ENCODE measurements at regions not wholly inside any gene's neighbourhood (a gene's known extent, or its start where the extent isn't known, plus 50 kb on each side); places are given as distances from the start of the nearest gene placed in this dataset.
"Not testable (repeated sequence)": the region's sequence is repeated elsewhere in the genome, so short reads cannot be mapped to it uniquely, and the experiment has no call there.

DNA sequence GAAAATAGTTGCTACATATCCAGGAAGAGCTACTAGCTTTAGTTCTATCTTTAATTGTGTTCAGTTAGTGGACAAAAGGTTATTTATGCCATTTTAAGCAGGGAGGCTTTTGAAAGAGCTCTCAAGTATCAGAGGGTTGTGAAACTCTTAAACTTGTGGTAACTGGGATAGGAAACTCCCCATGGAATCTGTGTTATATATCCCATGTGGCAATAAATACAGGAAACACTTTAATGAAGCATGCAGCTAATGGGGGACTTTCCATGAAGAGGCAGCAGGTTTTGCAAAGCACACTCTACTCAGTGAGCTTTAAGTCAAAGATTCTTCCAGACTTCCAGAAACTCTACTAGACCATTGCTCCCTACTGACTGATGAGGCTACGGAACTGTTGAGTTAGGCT lies 805.0 kb upstream of the C9orf72 start:
- DNase-seq: no peak

DNA sequence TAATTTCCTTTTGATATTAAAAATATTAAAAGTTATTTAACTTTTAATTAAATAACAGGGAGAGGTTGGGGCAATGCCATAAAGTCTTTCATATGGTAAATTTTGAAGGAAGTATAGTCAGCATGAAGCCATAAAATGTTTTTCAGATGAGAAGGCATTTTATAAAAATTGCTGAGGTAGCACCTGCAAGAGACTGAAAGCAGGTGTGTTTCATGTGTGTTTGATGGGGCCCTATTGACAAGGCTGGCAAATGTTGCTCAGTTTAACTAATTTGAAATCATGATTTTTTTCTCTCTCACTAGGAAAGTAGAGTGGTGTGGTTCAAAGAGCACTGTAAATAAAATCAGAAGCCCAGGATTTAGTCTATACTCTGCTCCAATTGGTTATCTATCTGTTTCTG lies 805.8 kb upstream of the C9orf72 start:
- DNase-seq: no peak

DNA sequence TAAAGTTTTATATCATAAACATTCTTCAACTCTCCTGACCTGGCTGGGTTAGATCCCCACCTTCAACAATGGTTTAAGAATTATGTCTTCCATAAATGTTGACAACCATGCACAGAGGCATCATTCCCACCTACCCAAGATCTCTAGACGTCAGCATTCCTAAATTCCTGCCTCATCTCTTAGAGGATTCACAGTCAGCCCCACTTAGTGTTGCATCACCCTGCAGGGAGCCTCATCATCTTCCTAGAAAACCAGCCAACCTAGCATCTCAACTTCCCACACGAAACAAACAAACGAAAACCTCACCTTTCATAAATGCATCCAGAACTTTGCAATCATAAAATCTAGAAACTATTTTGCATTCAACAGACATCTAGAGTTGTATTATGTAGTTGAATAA lies 816.1 kb upstream of the C9orf72 start:
- DNase-seq: no peak

DNA sequence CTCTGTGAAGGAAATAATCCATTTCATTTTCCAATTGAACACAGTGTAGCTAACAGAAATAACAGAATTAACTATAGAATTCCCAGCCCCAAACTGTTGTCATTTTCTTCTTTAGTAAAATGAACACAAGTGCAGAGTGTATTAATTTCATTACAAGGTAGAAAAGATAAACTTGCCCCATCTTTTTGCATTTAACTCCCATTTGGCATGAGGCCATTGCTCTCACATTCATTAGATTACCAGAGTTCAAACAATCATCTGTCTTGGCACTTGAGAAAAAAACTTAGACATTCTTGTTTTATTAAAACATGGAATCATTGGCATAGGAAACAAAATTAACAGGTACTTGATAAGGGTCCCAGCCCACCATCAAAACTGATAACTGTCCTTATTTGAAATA lies 821.5 kb upstream of the C9orf72 start:
- DNase-seq: no peak

DNA sequence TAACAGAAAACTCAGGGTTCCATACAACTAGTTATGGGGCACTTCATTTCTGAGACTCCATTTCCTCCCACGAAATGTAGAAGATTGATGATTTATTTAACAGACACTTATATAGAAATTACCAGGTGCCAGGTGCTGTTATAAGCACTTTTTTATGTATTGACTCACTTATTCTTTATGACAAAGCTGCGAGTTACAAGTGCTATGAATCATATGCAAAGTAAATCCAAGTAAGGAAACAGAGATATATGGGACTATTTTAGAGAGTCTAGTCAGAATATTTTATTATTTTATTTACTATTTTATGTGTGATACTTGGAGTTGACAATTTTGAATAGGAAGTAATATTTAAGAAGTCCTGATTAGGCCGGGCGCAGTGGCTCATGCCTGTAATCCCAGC lies 822.8 kb upstream of the C9orf72 start:
- DNase-seq: no peak

DNA sequence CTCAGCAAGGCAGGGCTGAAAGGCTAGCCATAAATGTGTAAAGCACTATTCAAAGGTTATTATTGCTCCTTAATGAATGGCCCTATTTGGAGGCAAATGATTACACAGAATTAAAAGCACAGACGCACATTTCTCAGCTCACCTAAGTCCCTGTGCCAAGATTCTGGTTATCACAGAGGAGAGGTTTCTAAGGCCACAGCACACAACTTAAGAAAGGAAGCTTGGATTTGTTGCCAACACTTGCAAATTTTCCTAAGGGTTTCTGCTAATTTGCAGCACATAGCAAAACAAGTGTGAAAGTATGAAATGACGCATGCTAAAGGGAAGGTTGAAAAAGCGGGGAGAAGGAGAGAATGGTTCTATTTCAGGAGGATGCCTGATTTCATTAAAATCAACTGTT lies 834.1 kb upstream of the C9orf72 start:
- no peak for DNase-seq

DNA sequence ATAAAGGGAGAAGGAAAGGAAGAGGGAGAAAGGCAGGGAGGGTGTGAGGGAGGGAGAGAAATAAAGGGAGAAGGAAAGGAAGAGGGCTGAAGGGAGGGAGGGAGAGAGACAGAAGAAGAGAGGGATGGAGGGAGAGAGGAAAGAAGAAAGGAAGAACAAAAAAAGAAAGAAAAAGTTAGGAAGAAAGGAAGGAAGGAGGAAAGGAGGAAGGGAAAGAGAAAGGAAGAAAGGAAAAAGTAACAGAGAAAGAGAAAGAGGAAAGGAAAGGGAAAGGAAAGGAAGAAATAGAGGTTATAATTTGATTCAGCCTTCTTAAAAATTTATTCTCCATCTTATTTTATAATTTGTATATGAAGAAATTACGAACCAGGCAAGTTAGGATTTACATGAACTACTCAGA lies 836.6 kb upstream of the C9orf72 start:
- DNase-seq: no peak

DNA sequence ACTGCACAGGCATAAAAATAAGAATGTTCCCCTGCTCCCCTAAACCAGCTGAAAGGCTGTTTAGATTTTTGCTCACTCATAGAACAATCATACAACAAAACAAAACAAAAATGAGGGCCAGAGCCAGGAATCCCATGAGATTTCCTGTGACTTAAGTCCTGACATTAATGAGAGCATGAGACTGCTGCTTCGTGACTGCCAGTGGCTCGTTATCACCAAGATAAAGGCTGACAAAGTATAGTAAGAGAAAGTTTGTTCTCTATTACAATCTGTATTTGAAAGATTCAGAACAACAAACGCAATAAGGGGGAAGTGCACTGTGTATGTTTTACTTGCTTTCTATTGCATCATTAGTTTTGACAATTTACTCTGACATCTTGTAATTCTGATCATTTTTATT lies 837.1 kb upstream of the C9orf72 start:
- DNase-seq: no peak

DNA sequence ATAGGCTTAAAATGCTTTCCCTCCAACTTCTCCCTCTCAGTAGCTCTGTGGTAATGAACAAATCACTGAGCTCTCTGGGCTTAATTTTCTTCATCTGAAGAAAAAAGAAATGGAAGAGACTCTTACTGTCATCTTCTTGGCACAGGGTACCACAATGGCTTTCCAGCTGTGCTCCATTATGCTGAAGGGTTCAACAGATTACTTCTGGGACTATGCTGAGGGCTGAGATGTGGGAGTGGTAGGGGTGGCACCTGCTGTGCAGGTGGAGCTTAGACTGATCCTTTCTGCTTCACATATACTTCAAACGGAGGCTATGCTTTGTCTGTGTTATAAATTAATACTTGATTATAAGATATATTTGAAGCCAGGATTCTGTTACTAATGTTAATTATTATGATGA lies 840.2 kb upstream of the C9orf72 start:
- DNase-seq: no peak

DNA sequence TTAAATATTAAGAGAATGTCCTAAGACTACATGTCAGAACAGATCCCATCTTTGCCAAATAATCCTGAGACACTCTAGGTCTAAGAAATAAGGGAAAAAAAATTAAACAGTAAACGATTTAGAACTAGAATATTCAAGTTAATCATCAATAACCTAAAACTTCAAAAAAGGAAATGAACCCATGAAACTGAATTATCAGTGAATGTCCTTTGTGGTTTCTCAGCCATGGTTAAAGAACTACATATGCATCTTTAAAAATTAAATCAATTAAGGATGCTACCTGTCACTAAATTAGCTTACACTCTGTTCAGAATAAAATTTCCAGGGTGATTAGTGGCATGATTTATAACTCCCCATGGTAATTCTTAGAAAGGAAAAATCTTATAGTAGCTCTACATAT lies 850.0 kb upstream of the C9orf72 start:
- DNase-seq: no peak

DNA sequence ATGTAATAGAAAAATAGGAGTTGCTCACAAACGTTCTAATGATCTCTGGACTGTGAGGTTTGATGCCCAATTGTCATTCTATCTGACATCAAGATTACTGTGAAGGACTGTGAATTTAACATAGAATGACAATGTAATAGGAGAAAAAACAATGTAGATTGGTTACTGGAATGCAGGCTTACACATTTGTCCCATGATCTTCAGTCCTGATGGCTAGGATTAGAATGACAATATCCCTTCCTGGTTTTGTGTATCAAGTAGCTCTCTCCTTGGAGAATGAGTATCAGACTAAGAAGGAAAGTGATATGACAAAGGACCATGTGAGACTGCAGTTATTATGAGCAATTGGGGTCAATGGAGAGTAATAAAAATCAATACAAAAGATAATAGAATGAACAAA lies 862.2 kb upstream of the C9orf72 start:
- DNase-seq: no peak

DNA sequence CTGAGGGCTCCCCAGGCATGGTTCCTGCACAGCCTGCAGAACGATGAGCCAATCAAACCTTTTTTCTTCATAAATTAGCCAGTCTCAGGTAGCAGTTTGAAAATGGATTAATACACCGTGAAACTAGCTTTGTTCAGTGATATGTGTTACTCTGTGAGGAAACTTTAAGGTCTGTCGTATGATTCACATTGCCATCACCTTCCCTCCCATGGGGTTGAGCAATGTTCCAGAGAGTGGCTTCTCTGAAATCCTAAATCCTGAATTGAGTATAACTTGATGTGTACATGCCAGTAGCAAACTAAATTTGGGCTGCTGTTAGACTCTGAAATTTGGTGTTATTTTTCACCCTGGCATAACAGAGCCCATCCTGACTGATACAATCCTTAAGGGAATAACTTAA lies 866.4 kb upstream of the C9orf72 start:
- DNase-seq: no peak

DNA sequence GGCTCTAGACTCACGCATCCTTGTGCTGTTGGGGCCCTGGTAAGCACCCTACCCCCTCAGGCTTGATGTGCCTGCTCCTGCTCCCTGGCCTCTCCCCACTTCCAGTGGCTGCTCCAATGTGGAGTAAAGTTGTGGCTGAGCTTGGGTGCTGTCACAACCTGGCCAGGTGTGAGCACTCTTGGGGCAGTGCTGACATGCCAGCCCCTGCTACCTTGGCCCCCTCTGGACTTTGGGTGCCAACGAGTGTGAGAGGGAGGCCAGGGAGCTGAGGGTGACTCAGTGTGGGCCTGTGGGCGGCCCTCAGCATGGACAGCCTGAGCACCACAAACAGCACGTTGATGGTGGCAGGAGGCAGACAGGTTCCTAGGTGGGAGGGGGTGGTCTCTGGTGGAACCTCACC lies 870.2 kb upstream of the C9orf72 start:
- DNase-seq: no peak

DNA sequence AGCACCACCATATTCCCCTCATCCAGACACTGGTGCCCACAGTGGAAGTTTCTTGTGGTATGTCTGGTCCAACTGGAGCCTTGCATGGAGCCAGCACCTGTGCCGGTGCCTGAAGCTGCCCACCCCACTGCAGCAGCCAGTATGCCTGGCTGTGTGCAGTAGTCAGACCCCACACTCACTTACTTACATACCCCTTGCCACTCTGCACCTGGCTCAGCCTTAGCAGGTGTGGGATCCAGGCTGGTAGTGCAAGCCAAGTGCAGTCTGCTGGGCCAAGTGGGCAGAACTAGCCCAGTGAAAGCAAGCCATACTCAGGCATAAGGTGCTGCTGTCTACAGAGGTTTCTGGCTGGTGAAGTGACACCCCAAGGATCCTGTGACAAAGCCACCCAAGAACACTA lies 871.4 kb upstream of the C9orf72 start:
- no peak for DNase-seq

DNA sequence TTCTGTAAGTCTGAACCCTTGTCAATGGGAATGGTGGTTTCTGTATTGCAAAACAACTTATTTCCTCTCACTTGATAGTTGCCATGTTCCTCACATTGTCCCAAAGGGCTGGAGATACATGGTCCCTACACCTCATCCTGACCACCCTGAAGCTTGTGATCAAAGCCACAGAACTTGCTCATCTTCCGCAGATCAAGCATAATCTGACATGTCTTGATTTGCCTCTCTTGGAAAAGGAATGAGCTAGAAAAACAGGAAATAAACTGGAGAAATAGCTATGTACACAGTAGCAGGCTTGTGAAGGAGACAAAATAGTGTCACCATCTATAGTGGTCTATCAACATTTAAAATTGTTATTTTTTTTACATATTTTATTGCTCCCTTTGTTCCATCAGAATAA lies 871.9 kb upstream of the C9orf72 start:
- DNase-seq: no peak

DNA sequence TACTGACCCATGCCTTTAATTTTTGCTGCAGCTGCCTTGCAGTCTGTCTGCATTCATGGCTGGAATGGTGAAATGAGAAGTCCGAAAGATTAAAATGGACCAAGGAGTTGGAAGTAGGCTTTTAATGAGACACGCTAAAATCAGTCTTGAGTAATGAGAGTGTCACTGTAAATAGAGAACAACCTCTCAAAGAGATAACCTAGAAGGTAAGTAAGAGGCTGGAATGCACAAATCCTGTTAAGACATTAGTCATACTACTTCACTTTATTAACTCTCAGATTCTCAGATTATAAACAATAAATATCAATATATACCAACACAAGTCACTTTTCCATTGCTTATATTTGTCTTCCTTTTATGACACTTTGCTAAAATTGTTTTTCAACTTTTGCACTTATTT lies 880.6 kb upstream of the C9orf72 start:
- no peak for DNase-seq

DNA sequence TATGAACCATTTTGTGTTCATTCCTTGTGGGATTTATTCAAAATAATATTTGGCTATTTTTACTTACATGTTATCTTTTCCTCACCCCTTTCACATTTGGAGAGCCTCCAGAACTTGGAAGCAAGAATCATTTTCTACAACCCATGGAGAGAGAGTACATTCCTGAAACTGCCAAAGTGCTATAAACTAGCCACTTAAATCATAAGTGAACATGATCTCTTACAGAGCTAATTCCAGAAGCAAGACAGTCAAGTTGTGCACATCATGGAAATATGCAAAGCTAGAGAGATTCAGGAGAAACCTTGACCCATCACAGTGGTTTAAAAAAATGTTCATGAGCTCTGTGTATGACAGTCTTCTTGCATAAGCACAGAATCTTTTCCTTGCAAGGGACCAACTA lies 883.6 kb upstream of the C9orf72 start:
- DNase-seq: no peak

DNA sequence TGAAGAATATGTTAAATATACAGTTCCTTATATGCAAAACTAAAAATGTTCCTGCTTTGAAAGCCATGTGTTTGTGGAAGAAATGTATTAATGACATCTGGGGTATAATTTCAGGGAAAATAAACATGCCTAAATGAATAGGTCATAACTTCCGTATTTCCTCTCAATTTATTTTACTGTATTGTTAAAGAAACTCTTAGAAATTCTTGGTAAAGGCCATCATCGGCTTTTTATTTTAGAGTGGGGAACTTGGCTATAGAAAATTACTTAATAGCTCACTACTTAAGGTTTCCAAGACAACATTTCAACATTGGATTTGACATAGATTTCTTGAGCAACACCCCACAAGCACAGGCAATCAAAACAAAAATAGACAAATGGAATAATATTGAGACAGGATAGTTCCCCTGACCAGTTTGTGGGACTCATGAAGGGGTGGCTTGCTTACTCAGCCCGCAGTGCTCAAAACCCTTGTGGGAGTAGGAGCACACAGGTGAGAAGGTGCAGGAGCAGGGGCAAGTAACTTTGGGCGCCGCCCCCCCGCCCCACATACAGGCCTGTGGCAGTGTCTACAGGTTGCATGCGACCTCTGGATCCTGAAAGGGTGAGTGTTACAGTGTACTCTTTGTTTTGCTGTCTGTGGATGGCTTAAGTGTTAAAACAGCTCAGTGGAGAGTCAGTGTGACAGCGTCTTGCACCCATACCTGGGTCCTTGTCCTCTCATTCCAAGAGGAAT lies 891.4 kb upstream of the C9orf72 start:
- no peak for DNase-seq

DNA sequence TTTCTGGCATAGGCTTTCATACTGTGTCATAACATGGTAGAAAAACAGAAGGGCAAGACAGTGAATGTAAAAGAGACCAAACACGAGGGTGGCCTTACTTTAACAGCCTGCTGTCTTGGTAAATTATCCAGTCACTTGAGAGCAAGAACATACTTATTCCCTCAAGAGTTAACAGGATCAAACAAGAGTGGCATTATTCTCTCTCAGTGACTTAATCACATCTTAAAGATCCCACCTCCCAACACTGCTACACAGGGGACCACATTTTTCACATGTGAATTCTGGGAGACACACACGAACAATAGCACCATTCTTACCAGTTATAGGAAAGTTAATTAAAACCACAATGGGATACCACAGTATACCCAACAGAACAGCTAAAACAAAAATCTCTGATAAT lies 898.0 kb upstream of the C9orf72 start:
- no peak for DNase-seq

DNA sequence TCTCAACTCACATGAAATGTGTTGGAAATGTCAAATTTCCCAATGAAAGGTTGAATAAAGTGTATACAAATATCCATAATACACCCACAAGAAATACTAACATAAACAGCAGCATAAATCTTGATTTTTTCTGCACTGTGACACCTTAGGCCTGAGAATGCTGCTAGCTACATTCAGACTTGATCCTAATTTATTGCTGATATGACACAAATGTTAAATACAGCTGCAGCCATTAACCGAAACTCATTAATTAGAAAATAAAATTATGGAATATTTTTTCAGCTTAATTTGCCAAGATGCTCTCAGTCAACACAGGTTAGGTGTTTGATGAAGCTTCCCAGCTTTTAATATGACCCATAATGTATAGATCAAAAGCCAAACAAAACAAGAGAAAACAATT lies 914.3 kb upstream of the C9orf72 start:
- DNase-seq: no peak

DNA sequence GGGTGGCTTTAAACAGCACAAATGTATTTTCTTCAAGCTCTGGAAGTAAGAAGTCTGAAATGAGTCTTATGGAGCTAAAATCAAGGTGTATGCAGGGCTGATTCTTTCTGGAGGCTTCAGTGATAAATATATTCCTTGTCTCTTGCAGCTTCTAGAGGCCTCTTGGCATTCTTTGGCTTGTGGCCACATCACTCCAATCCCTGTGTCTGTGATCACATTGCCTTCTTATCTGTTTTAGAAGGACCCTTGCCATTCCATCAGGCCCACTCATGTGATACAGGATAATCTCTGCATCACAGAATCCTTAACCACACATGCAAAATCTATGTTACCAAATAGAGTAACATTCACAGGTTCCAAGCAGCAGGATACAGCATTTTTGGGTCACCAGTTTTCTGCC lies 917.8 kb upstream of the C9orf72 start:
- DNase-seq: no peak

DNA sequence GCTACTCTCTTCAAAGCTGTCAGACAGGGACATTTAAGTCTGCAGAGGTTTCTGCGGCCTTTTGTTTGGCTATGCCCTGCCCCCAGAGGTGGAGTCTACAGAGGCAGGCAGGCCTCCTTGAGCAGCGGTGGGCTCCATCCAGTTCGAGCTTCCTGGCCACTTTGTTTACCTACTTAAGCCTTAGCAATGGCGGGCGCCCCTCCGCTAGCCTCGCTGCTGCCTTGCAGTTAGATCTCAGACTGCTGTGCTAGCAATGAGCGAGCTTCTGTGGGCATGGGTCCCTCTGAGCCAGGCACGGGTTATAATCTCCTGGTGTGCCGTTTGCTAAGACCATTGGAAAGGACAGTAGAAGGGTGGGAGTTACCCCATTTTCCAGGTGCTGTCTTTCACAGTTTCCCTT lies 924.9 kb upstream of the C9orf72 start:
- not testable (repeated sequence) for DNase-seq

DNA sequence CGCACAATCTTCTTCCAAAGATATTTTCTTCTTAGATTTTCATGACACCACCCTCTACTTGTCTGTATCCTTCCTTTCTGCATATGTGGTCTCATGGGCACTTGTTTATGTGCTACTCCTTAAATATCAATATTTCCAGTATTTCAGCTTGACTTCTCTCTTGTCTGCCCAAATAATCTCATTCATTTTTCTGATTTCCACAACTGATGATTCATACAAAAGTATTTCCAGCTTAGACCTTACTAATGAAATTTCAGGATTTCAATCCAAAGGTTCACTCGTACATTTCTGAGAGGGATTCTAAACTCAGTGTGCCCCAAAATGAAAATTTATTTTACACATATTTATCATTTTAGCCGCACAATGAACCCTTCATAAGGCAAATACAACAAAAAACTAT lies 928.9 kb upstream of the C9orf72 start:
- DNase-seq: no peak

DNA sequence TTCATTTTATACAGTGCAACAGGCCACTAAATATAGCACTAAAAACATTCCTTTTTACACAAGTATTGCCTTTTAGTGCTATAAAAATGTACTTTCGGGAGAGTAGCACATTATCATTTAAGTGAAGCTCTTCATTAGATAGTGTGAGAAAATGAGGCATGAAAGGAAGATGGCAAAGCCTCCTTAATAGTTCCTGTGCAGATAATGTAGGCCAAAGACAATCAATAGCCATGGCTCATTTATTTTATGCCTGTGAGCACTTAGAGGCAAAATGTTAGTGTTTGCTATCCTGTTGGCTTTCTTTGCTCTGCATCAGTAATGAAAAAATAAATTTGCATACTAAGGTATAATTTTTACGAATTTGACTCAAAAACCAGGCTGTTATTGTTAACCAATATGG lies 929.5 kb upstream of the C9orf72 start:
- no peak for DNase-seq

DNA sequence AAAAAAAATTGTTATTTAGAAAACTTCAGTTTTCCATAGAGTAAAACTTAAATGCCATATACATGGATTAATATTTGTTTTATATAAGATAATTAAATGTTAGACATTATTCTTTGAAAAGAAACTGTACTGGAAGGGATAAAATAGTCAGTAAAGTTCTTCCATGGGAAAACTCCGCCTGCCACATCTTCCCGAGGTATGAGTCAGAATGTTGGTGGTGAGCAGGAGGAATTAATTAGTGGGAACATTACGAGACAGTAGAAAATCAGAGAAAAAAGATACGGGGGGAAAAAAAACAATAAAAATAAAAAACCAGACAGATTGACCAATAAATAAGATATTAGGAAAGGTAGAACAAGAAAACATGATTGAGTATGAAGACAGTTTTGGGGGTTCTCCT lies 930.3 kb upstream of the C9orf72 start:
- no peak for DNase-seq

DNA sequence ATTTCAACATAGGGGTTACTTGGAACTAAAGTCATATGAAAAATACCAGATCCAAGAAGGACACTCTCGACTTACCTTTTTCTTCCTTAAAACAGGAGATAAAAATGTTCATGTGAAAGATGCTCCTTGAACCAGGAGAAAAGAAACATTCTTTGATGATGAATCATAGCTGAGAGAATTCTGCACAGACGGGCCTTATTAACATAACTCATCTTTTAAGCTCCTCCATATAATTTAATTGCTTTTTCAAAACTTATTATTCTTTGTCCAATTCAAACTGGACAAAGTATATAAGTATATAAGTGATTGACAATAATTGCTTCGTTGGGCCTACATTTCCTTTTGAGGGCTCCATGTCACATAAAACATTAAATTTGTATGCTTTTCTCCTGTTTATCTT lies 945.2 kb upstream of the C9orf72 start:
- no peak for DNase-seq
